GM03348 (cell line): ENCODE measurements at regions not wholly inside any gene's neighbourhood (a gene's known extent, or its start where the extent isn't known, plus 50 kb on each side); places are given as distances from the start of the nearest gene placed in this dataset.

Experiments
- DNase-seq: peaks from one replicate; pipeline ENCODE4 v3.0.0; 2012; ENCODE audit warnings: low spot score

- no peak for DNase-seq
Measured at GRCh38 chr1:113007706-113008364, 51.8 kb upstream of the SLC16A1 start.

GRCh38 chr1:113008365-113008714 lies 52.3 kb upstream of the SLC16A1 start:
- DNase-seq = no peak

GRCh38 chr1:113012149-113012548 lies 56.2 kb upstream of the SLC16A1 start:
- no peak for DNase-seq

- no peak for DNase-seq
Measured at GRCh38 chr1:113013823-113014222, 57.8 kb upstream of the SLC16A1 start.

GRCh38 chr1:113014508-113014907 lies 58.5 kb upstream of the LRIG2 start:
- no peak for DNase-seq

GRCh38 chr1:113018911-113019310 lies 54.1 kb upstream of the LRIG2 start:
- DNase-seq = no peak

GRCh38 chr1:113021430-113022085 lies 51.4 kb upstream of the LRIG2 start:
- DNase-seq = peak; percentile 30
